HepG2 (cell line): ENCODE measurements at regions not wholly inside any gene's neighbourhood (a gene's known extent, or its start where the extent isn't known, plus 50 kb on each side); places are given as distances from the start of the nearest gene placed in this dataset.

ENCODE experiments used
- MBD4 ChIP-seq: IDR thresholded peaks from 2 replicates; pipeline ENCODE4 v1.6.1; 2012; ENCODE audit warnings: low read length, inconsistent platforms, borderline replicate concordance
- PAXIP1 ChIP-seq: sonication (generic); formaldehyde crosslinking; conservative IDR thresholded peaks from 2 replicates; pipeline ENCODE4 v1.4.0; 2020; ENCODE audit warnings: mild to moderate bottlenecking, missing genetic modification reagents, moderate library complexity
- ZNF333 ChIP-seq: sonication (generic); formaldehyde crosslinking; IDR thresholded peaks from 2 replicates; pipeline ENCODE4 v1.4.0; 2020; ENCODE audit warnings: mild to moderate bottlenecking, missing genetic modification reagents, borderline replicate concordance
- ZNF407 ChIP-seq: sonication (generic); formaldehyde crosslinking; IDR thresholded peaks from one replicate; pipeline ENCODE4 v1.5.1; 2020; ENCODE audit warnings: mild to moderate bottlenecking, missing genetic modification reagents; ENCODE audit errors: not compliant biosample characterization

- TF ChIP-seq ZNF407 (no peak), MBD4 (no peak), ZNF333 (no peak), PAXIP1 (no peak)
Measured at GRCh38 chr19:30743011-30743410, 370.8 kb downstream of the ZNF536 start (continued).
